Amniotic epithelial cell (primary cell): ENCODE measurements at regions not wholly inside any gene's neighbourhood (a gene's known extent, or its start where the extent isn't known, plus 50 kb on each side); places are given as distances from the start of the nearest gene placed in this dataset.
A peak's percentile ranks its signal among the peaks of the same experiment; 100 is the strongest.

Source experiments
- DNase-seq: peaks from one replicate; pipeline ENCODE4 v3.0.0-alpha.2; 2010; ENCODE audit warnings: low read depth

DNA sequence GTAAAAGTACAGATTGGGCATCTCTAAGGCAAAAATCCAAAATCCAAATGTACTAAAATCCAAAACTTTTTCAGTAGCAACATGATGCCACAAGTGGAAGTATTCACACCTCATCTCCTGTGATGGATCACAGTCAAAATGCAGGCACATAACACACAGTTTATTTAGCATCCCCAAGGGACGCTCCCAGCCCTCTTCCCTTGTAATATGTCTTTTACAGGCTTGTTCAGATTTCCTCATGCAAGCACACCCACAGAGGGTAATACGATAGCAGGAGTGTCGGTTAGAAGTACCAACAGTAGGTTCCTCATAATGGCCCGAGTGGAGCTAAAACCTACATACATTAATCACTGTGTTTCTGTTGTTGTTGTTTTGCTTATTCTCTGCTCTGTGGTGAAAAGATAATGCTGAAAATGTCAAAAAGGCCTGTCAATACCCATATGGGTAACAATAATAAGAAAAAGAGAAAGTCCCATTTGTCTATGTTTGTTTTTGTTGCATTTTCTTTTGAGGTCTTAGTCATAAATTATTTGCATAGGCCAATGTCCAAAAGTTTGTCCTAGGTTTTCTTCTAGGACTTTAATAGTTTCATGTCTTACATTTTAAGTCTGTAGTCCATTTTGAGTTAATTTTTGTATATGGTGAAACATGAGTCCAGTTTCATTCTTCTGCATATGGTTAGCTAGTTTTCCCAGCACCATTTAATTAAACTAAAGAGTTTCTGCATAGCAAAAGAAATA lies 133.1 kb downstream of the LRIG3 start:
- DNase-seq, result no peak

DNA sequence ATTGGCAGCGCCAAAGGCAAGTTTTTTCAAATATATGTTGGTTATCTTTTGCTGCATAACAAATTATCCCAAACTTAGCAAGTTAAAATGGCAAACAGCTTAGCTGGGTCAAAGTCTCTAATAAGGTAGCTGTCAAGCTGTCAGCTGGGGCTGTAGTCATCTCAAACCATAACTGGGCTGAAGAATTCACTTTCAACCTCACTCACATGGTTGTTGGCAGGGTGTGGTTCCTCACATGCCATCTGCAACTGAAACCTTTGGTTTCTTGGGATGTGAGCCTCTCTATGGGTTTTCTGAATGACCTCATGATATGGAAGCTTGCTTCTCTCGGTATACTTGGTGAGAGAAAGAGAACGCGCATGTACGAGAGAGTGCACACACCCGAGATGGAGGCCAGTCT lies 125.4 kb downstream of the LRIG3 start:
- no peak for DNase-seq

DNA sequence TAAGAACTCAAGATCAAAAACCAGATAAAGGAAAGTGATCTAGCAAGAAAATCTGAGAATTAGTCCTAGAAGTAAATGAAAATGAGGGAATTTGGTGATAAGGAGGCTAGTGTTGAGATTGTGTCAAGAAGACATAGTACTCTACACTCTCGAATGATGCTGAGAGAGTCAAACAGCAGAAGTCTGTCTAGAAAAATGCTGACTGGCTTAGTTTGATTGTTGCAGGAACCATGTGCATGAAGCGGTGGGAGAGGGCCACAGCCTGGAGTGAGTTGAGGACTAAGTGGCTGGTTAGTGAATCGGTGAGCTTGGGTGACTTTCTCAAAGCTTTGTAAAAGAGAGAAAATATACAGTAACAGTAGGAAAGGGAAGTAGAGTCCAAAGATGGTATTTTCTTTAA lies 124.5 kb downstream of the LRIG3 start:
- DNase-seq, result no peak

DNA sequence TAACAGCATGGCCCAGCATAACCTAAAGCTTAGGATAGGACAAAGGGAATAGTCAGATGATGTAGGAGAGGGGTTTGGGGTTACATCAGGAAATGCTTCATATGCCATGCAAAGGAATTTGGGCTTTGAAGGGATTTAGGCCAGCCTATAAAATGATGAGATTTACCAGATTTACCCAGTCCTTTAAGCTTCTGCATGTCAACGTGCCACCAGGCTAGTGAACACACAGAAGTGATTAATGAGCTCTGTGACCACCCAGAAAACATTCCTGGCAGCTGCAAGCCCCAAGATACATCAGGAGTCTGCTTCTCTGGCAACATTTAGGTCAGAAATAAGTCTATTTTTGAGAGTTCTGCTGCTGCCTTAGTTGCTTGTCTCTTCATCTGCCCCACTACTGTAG lies 118.3 kb downstream of the LRIG3 start:
- DNase-seq, result peak; percentile 13

DNA sequence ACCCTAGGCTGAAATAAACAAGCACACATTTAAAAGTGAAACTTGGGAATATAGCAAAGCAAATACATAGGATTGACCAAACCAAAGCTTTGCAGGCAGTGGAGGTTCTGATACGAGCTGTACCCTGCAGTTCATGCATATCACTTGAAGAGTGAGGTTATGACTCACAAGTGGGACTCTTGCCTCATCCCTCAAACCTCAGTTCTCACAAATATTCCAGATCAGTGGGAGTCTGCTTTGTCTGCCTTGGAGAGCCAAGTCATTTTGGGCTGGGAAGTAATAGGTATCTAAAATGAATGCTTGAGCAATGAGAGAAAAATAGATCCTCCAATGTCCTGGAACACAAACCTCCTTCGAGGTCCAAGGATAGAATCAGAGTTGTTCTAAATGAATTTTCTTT lies 116.4 kb downstream of the LRIG3 start:
- peak; percentile 97 for DNase-seq

DNA sequence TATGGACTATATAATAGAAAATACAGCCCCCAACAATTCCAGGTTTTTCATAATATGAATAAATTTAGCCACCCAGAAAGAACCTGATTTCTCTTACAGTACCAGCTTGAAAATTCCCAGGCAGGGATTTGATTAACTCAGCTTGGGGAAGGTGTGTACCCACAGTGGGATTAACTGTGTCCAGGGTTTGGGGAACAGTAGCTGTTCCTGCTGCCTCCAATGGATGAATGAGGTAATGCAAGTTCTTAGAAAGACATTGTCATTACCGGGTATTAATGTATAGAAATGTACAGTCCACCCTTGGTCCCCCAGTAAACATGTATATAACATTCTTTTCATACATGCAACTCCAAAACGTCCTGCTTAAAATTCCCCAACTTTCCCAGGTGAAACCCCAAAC lies 115.6 kb downstream of the LRIG3 start:
- no peak for DNase-seq

DNA sequence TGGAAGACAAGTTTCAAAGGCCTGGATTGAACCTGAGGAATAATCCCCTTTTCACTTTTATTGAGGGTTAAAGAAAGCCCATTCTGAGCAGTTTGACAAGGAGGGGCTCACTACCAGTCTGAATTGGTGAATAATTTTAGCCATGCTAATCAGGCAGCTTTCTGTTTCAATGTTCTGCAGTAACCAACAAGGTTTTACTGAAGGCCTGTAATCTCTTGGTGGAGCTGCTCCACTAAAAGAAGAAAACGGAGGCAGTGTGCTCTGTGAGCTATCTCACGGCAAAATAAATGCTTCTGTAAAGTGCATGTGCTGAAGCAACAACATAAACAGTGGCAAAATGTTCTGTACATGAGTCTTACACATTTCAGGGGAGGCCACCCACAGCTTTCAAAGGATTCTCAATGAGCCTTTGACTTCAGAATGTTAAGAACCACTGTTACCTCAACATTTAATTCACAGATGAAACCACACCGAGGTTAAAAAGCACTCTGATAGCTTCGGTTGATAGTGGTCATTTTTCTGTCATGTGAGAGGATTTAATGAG lies 111.2 kb downstream of the LRIG3 start:
- DNase-seq, result peak; percentile 82

DNA sequence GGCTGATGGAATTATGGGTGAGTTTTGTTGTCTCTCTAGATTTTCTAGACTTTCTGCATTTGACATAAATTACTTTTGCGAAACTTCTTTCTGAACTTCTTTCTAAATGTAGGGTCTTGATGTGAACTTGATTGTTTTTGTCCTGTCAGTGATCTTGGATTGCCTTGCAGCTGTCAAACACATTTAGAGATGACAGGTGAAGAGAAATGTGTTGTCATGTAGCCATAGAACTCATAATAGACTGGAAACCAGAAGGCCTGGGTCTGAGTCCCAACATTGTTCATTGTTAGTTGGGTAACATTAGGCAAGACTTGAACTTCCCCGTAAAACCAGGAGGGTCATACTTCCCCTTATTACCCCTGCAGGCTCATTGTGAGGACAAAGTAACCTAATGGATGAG lies 109.0 kb downstream of the LRIG3 start:
- DNase-seq, result no peak

DNA sequence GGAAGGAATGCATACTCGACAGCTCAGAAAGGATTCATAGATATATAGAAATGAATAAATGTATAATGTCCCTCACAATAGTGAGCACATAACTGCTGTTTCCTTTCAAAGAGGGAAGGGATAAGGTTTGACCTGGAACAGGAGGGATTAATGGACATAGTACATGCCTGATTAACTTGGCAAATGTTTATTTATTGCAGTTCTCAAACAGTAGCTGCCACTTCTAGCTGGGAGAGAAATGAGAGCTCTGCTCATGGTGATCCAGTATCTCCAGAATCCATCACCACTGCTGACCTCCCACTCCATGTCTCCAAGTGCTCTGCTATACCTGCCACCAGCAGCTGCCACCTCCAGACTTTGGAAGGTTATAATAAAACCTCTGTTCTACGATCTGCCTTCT lies 108.1 kb downstream of the LRIG3 start:
- no peak for DNase-seq

DNA sequence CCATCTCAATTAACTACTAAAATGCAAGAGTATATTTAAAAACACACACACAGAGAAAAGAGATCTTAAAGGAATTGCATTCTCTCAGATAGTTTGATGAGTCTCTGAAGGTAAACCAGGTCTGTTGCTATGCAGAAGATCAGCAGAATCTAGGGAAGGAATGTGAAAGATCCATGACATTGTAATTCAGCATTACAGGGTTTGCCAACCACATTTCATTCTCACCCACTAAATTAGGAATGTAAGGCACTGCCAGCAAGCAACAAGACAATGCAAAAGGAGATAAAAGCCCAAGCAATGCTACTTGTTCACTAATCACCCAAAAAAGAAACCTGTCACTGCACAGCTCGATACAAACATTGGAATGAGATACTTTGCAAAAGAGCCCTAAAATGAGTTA lies 106.3 kb downstream of the LRIG3 start:
- DNase-seq, result peak; percentile 23

DNA sequence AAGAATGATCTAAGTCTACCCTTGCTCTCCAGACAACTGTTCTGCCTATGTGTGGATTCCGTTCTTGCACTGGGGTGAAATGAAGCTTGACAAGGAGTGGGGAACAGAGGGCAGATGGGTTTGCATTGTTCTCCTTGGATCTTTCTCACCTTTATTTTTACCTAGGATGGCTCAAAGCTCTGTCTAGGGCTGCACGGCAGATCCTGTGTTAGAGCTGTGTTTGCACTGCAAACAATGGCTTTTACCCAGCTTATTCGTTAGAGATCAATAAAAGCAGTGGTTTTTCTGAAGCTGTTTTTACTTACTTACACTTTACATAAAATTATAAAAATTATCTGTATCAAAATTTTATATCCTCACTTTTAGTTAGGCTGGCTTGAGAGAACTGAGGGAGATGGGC lies 105.1 kb downstream of the LRIG3 start:
- no peak for DNase-seq

DNA sequence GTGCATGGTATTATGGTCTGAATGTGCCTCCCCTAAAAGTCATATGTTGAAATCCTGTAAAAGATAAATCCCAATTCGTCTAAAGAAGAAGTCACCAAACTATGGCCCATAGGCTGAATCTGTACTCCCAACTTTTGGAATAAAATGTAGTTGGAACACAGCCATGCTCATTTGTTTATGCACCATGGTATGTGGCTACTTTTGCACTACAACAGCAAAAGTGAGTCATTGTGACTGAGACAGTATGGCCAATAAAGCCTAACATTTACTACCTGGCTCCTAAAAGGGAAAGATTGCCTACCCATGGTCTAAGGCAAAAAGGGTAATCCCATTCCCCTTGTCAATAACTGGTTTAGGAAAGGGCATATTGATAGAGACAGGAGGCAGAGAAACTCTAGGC lies 101.8 kb downstream of the LRIG3 start:
- DNase-seq, result no peak

DNA sequence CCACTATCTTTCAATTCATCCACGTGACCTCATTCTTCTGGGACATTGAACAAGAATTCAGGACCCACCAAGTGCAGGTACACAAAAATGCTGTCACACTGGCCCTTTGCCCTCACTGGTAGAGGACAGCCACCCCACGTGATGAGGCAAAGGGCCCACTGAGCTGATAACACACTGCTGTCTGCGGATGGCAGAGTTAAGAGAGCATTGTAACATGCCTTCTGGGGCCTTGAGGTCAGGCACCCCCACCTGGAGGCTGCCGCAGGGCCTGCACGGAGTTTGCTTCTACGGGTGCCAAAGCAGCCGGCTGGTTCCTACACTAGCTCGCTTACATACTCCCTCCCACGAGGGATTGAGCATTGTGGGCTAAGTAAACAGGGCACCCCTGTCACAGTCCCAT lies 101.0 kb downstream of the LRIG3 start:
- DNase-seq, result no peak

DNA sequence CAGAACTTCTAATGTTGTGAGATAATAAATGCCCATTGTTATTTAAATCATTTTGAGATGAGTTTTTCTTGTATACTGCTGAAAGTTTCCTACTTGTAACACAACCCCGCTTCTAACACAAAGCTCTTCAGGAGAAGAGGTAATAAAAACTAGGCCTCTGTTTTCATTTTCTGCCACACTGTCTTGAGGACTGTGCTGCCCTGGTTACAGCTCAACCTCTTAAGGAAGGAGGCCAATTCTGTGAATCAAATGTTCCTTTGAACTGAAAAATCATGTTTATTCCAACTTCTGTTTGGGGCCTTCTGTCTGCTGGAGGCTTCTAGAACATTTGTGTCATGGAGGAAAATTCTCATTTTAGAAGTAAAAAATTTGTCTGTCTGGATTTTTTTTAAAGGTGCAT lies 100.3 kb downstream of the LRIG3 start:
- no peak for DNase-seq
